Keratinocyte (primary cell): ENCODE measurements at regions not wholly inside any gene's neighbourhood (a gene's known extent, or its start where the extent isn't known, plus 50 kb on each side); places are given as distances from the start of the nearest gene placed in this dataset.
"Not testable (repeated sequence)": the region's sequence is repeated elsewhere in the genome, so short reads cannot be mapped to it uniquely, and the experiment has no call there.

Source experiments
- DNase-seq: peaks from one replicate; pipeline ENCODE4 v3.0.0-alpha.2; 2011; ENCODE audit warnings: low read depth, missing footprints, low spot score
- FAIRE-seq: peaks from 2 replicates; lab custom pipeline; 2011; peaks lifted over from hg19 to GRCh38; lab: Jason Lieb, UNC
- H2AFZ ChIP-seq: 2 replicates; pipeline ENCODE4 v1.6.0; 2012; ENCODE audit warnings: low read length, control low read depth, inconsistent platforms; ENCODE audit not compliant: control insufficient read depth
- H3K27ac ChIP-seq: 2 replicates; pipeline ENCODE4 v1.5.1; 2011; ENCODE audit warnings: low read length; ENCODE audit not compliant: control insufficient read depth, insufficient read depth
- H3K27me3 ChIP-seq: 3 replicates; pipeline ENCODE4 v1.6.0; 2011; ENCODE audit warnings: low read length; ENCODE audit not compliant: control insufficient read depth, insufficient read depth; ENCODE audit errors: extremely low read depth
- H3K36me3 ChIP-seq, 2 experiments: 2 replicates in 1 of 2; 3 replicates in 1 of 2; pipeline ENCODE4 v1.5.1; 2011; ENCODE audit warnings: low read length in 2 of 2, mild to moderate bottlenecking in 1 of 2; ENCODE audit not compliant: control insufficient read depth in 2 of 2, insufficient read depth in 2 of 2; ENCODE audit errors: extremely low read depth in 1 of 2
- H3K4me1 ChIP-seq: 3 replicates; pipeline ENCODE4 v1.5.1; 2011; ENCODE audit warnings: low read length; ENCODE audit not compliant: control insufficient read depth, insufficient read depth; ENCODE audit errors: extremely low read depth
- H3K4me2 ChIP-seq: 3 replicates; pipeline ENCODE4 v1.6.0; 2011; ENCODE audit warnings: low read depth, low read length; ENCODE audit not compliant: control insufficient read depth, insufficient read depth; ENCODE audit errors: extremely low read depth
- H3K4me3 ChIP-seq, 3 experiments: fragments of 200-600 bp in 1 of 3; sonication (generic) in 1 of 3; 2 replicates in 2 of 3; 3 replicates in 1 of 3; pipeline ENCODE4 v1.5.1; 2011 to 2016; ENCODE audit warnings: low read length in 3 of 3, mild to moderate bottlenecking in 3 of 3, control low read depth in 2 of 3, inconsistent platforms in 1 of 3, low read depth in 1 of 3, mixed read lengths in 1 of 3, mixed run types in 1 of 3, moderate library complexity in 1 of 3; ENCODE audit not compliant: control insufficient read depth in 2 of 3, insufficient read depth in 2 of 3; ENCODE audit errors: extremely low read depth in 1 of 3
- H3K79me2 ChIP-seq: 2 replicates; pipeline ENCODE4 v1.6.0; 2012; ENCODE audit warnings: low read length; ENCODE audit not compliant: control insufficient read depth, insufficient read depth
- H3K9ac ChIP-seq: 3 replicates; pipeline ENCODE4 v1.6.0; 2011; ENCODE audit warnings: low read length; ENCODE audit not compliant: control insufficient read depth, insufficient read depth; ENCODE audit errors: extremely low read depth
- H3K9me1 ChIP-seq: 3 replicates; pipeline ENCODE4 v1.6.0; 2011; ENCODE audit warnings: low read length; ENCODE audit not compliant: control insufficient read depth, insufficient read depth; ENCODE audit errors: extremely low read depth
- H3K9me3 ChIP-seq: 2 replicates; pipeline ENCODE4 v1.5.1; 2012; ENCODE audit warnings: low read depth, low read length; ENCODE audit not compliant: control insufficient read depth
- H4K20me1 ChIP-seq: 3 replicates; pipeline ENCODE4 v1.6.0; 2011; ENCODE audit warnings: low read length; ENCODE audit not compliant: control insufficient read depth, insufficient read depth; ENCODE audit errors: extremely low read depth
- EZH2 ChIP-seq: IDR thresholded peaks from one replicate; pipeline ENCODE4 v1.6.1; 2012; ENCODE audit warnings: inconsistent platforms, mild to moderate bottlenecking, low read length, moderate library complexity
- dilution Hi-C: fragments of 300-500 bp; cut with MboI; formaldehyde crosslinking; loops from one replicate; pipeline ENCODE4 v1.7.0; 2020; ENCODE audit warnings: low sequenced_read_pairs; ENCODE audit not compliant: extremely low pct_ligation_motif_present
- TF ChIP-seq, protein P1 (sequence below), 3 experiments: IDR thresholded peaks in 1 of 3; conservative IDR thresholded peaks in 1 of 3; optimal IDR thresholded peaks in 1 of 3; 2 replicates in 2 of 3; 3 replicates in 1 of 3; pipeline versions ENCODE3 to v1.5.1; 2011; ENCODE audit warnings: low read length in 3 of 3, mild to moderate bottlenecking in 3 of 3, moderate library complexity in 2 of 3, control low read depth in 1 of 3, inconsistent platforms in 1 of 3; ENCODE audit not compliant: insufficient read depth in 2 of 3; ENCODE audit errors: extremely low read depth in 1 of 3

DNA sequence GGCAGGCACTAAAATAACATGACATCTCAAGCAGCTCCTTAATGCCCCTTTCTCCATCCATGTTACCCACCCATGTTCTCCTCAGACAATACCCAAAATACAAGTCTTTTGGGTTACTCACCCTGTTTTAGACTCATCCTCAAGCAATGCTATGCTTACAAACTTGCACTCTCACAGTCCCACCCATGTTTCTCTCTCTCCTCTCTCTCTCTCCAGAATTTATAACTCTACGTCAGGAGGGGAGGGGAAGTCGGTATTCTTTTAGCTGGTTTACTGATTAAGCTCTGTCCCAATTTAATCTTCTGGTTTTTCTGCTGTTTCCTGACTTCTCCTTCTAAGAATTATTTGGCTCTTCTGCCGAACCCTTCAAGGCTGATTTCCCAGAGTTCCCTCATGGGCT, 98.0 kb upstream of the NR5A2 start:
- Histone ChIP-seq H2AFZ (no peak overlapping the region), H3K79me2 (no peaks in the 10 kb centered on the region), H3K4me1 (no peaks in the 10 kb centered on the region), H3K9me3 (no peaks in the 10 kb centered on the region), H3K36me3 (no peaks in the 10 kb centered on the region), H3K27me3 (no peaks in the 10 kb centered on the region), H4K20me1 (no peaks in the 10 kb centered on the region), H3K27ac (no peak overlapping the region), H3K4me3 (no peak overlapping the region), H3K4me2 (no peak overlapping the region), H3K9ac (no peak overlapping the region), H3K9me1 (no peaks in the 10 kb centered on the region)
- TF ChIP-seq, protein P1, sequence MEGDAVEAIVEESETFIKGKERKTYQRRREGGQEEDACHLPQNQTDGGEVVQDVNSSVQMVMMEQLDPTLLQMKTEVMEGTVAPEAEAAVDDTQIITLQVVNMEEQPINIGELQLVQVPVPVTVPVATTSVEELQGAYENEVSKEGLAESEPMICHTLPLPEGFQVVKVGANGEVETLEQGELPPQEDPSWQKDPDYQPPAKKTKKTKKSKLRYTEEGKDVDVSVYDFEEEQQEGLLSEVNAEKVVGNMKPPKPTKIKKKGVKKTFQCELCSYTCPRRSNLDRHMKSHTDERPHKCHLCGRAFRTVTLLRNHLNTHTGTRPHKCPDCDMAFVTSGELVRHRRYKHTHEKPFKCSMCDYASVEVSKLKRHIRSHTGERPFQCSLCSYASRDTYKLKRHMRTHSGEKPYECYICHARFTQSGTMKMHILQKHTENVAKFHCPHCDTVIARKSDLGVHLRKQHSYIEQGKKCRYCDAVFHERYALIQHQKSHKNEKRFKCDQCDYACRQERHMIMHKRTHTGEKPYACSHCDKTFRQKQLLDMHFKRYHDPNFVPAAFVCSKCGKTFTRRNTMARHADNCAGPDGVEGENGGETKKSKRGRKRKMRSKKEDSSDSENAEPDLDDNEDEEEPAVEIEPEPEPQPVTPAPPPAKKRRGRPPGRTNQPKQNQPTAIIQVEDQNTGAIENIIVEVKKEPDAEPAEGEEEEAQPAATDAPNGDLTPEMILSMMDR (optimal IDR thresholded peaks at IDR 0.05 in 1 of 3, IDR thresholded peaks at IDR 0.05 in 1 of 3, conservative IDR thresholded peaks at IDR 0.05 in 1 of 3; ENCODE audit: extremely low read depth in 1 of 3, insufficient read depth in 2 of 3, low read length in 3 of 3): no peak
- no peak for TF ChIP-seq EZH2
- FAIRE-seq: no peak
- no peak for DNase-seq
- dilution Hi-C loops: no loop called here

DNA sequence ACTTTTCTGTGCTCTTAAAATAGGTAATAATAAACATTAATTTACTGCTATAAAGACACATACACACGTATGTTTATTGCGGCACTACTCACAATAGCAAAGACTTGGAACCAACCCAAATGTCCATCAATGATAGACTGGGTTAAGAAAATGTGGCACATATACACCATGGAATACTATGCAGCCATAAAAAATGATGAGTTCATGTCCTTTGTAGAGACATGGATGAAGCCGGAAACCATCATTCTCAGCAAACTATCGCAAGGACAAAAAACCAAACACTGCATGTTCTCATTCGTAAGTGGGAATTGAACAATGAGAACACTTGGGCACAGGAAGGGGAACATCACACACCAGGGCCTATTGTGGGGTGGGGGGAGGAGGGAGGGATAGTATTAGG, 97.4 kb upstream of the NR5A2 start:
- H4K20me1 ChIP-seq, H3K9ac ChIP-seq, DNase-seq, H3K4me1 ChIP-seq, H3K27ac ChIP-seq, H3K79me2 ChIP-seq, H3K4me2 ChIP-seq, H2AFZ ChIP-seq, H3K4me3 ChIP-seq, FAIRE-seq, H3K9me3 ChIP-seq, H3K36me3 ChIP-seq, dilution Hi-C loops, H3K9me1 ChIP-seq, H3K27me3 ChIP-seq: not testable (repeated sequence)

DNA sequence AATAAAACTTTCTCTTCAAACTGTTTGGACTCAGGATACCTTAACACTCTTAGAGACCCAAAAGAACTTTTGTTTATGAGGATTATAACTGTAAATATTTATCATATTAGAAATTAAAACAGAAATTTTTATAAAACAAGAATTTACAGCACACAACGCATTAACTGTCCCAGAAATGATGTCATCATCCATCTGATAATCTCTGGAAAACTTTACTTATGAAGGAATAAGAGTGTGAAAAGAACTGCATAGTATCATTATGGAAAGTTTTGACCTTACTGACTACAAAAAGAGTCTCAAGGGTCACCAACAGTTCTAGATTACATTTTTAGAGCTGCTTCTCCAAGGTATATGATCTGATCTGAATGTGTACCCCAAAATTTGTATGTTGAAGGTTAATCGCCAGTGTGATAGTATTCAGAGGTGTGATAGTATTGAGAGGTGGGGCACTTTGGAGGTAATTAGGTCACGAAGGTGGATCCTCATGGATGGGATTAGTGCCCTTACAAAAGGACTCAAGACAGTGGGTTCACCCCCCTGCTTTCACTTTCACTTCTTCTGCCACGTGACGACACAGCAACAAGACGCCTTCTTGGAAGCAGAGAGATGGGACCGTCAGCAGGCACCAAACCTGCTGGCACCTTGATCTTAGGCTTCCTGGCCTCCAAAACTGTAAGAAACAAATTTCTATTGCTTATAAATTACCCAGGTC, 95.7 kb upstream of the NR5A2 start:
- H3K9me3 ChIP-seq: no peaks in the 10 kb centered on the region
- no peak for FAIRE-seq
- no peaks in the 10 kb centered on the region for H3K4me1 ChIP-seq
- dilution Hi-C loops: no loop called here
- H3K27ac ChIP-seq: no peak overlapping the region
- H3K9ac ChIP-seq: no peak overlapping the region
- H3K4me3 ChIP-seq: no peak overlapping the region
- no peak for DNase-seq
- no peaks in the 10 kb centered on the region for H3K79me2 ChIP-seq
- H4K20me1 ChIP-seq: no peaks in the 10 kb centered on the region
- H3K27me3 ChIP-seq: peaks cover 3% of the 10 kb centered on the region
- TF ChIP-seq, protein P1 (optimal IDR thresholded peaks at IDR 0.05 in 1 of 3, IDR thresholded peaks at IDR 0.05 in 1 of 3, conservative IDR thresholded peaks at IDR 0.05 in 1 of 3; ENCODE audit: extremely low read depth in 1 of 3, insufficient read depth in 2 of 3, low read length in 3 of 3): no peak
- TF ChIP-seq EZH2: no peak
- H3K36me3 ChIP-seq: no peaks in the 10 kb centered on the region
- no peaks in the 10 kb centered on the region for H3K9me1 ChIP-seq
- H3K4me2 ChIP-seq: no peak overlapping the region
- H2AFZ ChIP-seq: peak overlapping the region; percentile 13
